IMR-90 (cell line): ENCODE measurements at regions not wholly inside any gene's neighbourhood (a gene's known extent, or its start where the extent isn't known, plus 50 kb on each side); places are given as distances from the start of the nearest gene placed in this dataset.

Experiments
- CTCF ChIP-seq: conservative IDR thresholded peaks from 2 replicates; pipeline ENCODE4 v1.5.1; 2012; ENCODE audit warnings: mild to moderate bottlenecking, low read depth, low read length, improper control_type of control experiment
- SMC3 ChIP-seq: fragments of 150-350 bp; IDR thresholded peaks from 2 replicates; pipeline ENCODE4 v1.6.1; 2016; ENCODE audit warnings: low read depth, mild to moderate bottlenecking, antibody characterized with exemption, low read length, moderate library complexity

- TF ChIP-seq SMC3 (no peak), CTCF (no peak)
These were observed 89.9 kb downstream of the FAT3 start for GRCh38 chr11:92314499-92314898.
